ENCODE measurements at regions not wholly inside any gene's neighbourhood (a gene's known extent, or its start where the extent isn't known, plus 50 kb on each side); places are given as distances from the start of the nearest gene placed in this dataset.

DNA sequence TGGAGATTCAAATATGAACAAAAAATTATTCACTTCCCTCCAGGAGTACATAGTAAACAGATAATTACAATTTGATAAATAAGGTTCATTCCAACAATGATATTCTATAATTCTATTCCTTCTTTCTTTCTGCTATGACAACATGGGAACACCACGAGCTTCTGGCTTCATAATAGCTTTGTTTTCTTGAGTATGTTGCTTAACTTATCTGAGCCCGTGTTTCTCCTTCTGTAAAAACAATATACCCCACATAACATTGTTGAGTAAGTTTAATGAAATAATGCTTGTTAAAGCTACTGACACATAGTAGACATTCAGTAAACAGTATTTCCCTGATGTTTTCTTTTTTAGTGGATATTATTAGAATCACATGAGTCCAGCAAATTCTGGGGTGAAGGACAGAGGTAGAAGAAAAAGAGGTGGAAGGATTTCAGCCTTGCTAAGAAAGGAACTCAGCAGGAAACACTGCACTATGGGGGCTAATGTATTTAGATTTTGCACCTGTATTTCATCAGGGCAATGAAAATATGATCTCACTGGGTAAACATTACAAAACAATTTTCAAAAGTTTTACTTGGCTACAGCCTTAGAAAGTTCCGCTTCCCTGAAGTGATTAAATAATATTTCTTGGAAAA, 430.8 kb upstream of the C1orf87 start:
- Histone ChIP-seq H3K9ac (ENCODE audit: extremely low read depth, insufficient read length, low read length) (no peak overlapping the region), H3K79me2 (ENCODE audit: insufficient read depth, low read length) (no peaks in the 10 kb centered on the region), H2BK120ac (ENCODE audit: low read depth, low read length, poor library complexity, severe bottlenecking) (no peak overlapping the region), H2BK20ac (ENCODE audit: low read depth, low read length, poor library complexity, severe bottlenecking) (no peak overlapping the region), H3K56ac (ENCODE audit: insufficient read length, low read depth, low read length) (no peak overlapping the region), H3T11ph (ENCODE audit: low read length) (no peak overlapping the region), H4K20me1 (ENCODE audit: control insufficient read depth, insufficient read depth, insufficient read length) (no peaks in the 10 kb centered on the region), H2AK5ac (ENCODE audit: insufficient read length, low read length) (no peak overlapping the region), H3K4me2 (ENCODE audit: insufficient read depth, insufficient read length, low read length) (no peak overlapping the region), H3K79me1 (ENCODE audit: insufficient read depth, low read depth, low read length, poor library complexity, severe bottlenecking) (no peaks in the 10 kb centered on the region), H3K9me3 (ENCODE audit: control insufficient read depth, low read depth, low read length) (no peaks in the 10 kb centered on the region), H4K5ac (ENCODE audit: insufficient read length, low read depth, low read length) (no peak overlapping the region), H3K18ac (ENCODE audit: insufficient read length, low read depth, low read length) (no peak overlapping the region), H3K4ac (ENCODE audit: low read depth, low read length) (no peak overlapping the region), H3K14ac (ENCODE audit: insufficient read depth, low read length) (no peak overlapping the region), H2BK5ac (ENCODE audit: insufficient read length, low read length) (no peak overlapping the region), H3K23me2 (ENCODE audit: insufficient read length, low read depth, low read length, poor library complexity, severe bottlenecking) (no peaks in the 10 kb centered on the region), H3K27ac (ENCODE audit: insufficient read length, low read depth, low read length) (no peak overlapping the region), H3K4me1 (ENCODE audit: insufficient read depth, low read length) (no peaks in the 10 kb centered on the region), H2AFZ (ENCODE audit: low read length) (no peak overlapping the region), H4K91ac (ENCODE audit: insufficient read length, low read depth, low read length) (no peak overlapping the region), H3K23ac (ENCODE audit: insufficient read length, low read depth, low read length) (no peak overlapping the region), H3K27me3 (ENCODE audit: insufficient read depth, low read length) (no peaks in the 10 kb centered on the region), H2BK15ac (ENCODE audit: low read depth, low read length) (no peak overlapping the region), H2BK12ac (ENCODE audit: insufficient read length, low read depth, low read length) (no peak overlapping the region), H4K8ac (replicated peaks; ENCODE audit: insufficient read length, low read depth, low read length) (no peak overlapping the region)
- Mint-ChIP-seq H3K36me3 (ENCODE audit: insufficient read depth in 1 of 3, low read depth in 3 of 3) (no peaks in the 10 kb centered on the region; a peak in 1 of 7 replicates), H3K27me3 (ENCODE audit: low read depth) (no peaks in the 10 kb centered on the region), H3K27ac (peak overlapping the region in 1 of 3 experiments; percentile 56; a peak in 1 of 7 replicates), H3K9me3 (no peaks in the 10 kb centered on the region), H3K4me3 (no peak overlapping the region), H3K4me1 (peaks cover 3 to 12% of the 10 kb centered on the region in 2 experiments)
- no peak for DNase-seq
- TF ChIP-seq, protein P1, sequence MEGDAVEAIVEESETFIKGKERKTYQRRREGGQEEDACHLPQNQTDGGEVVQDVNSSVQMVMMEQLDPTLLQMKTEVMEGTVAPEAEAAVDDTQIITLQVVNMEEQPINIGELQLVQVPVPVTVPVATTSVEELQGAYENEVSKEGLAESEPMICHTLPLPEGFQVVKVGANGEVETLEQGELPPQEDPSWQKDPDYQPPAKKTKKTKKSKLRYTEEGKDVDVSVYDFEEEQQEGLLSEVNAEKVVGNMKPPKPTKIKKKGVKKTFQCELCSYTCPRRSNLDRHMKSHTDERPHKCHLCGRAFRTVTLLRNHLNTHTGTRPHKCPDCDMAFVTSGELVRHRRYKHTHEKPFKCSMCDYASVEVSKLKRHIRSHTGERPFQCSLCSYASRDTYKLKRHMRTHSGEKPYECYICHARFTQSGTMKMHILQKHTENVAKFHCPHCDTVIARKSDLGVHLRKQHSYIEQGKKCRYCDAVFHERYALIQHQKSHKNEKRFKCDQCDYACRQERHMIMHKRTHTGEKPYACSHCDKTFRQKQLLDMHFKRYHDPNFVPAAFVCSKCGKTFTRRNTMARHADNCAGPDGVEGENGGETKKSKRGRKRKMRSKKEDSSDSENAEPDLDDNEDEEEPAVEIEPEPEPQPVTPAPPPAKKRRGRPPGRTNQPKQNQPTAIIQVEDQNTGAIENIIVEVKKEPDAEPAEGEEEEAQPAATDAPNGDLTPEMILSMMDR (conservative IDR thresholded peaks at IDR 0.05), result no peak
- WGBS (ENCODE audit: extremely low coverage, insufficient read length, low lambda C conversion rate), result no CpG with 5 or more reads among the region's 3 CpGs
